SIG-M5 (cell line): ENCODE measurements at regions not wholly inside any gene's neighbourhood (a gene's known extent, or its start where the extent isn't known, plus 50 kb on each side); places are given as distances from the start of the nearest gene placed in this dataset.

ENCODE experiments used
- DNase-seq: peaks from one replicate; lab custom pipeline; 2025; lab: John Stamatoyannopoulos, UW

- DNase-seq, result no peak
Observed at GRCh38 chr5:107263387-107264018, 407.2 kb downstream of the EFNA5 start.

GRCh38 chr5:107257885-107258520, 412.7 kb downstream of the EFNA5 start:
- no peak for DNase-seq

GRCh38 chr5:107254902-107255234, 415.9 kb downstream of the EFNA5 start:
- DNase-seq, result no peak

- DNase-seq, result no peak
Observed at GRCh38 chr5:107254214-107254901, 416.4 kb downstream of the EFNA5 start.

- no peak for DNase-seq
Observed at GRCh38 chr5:107253246-107253645, 417.5 kb downstream of the EFNA5 start.

GRCh38 chr5:107251151-107251550, 419.6 kb downstream of the EFNA5 start:
- no peak for DNase-seq

GRCh38 chr5:107248066-107248695, 422.6 kb downstream of the EFNA5 start:
- no peak for DNase-seq

- no peak for DNase-seq
Observed at GRCh38 chr5:107247427-107247826, 423.3 kb downstream of the EFNA5 start.

GRCh38 chr5:107243220-107243579, 427.5 kb downstream of the EFNA5 start:
- DNase-seq, result no peak

- no peak for DNase-seq
Observed at GRCh38 chr5:107242411-107243219, 428.1 kb downstream of the EFNA5 start.

GRCh38 chr5:107241841-107242240, 428.9 kb downstream of the EFNA5 start:
- DNase-seq, result no peak

- DNase-seq, result no peak
Observed at GRCh38 chr5:107235167-107235566, 435.6 kb downstream of the EFNA5 start.

- no peak for DNase-seq
Observed at GRCh38 chr5:107232788-107233187, 437.9 kb downstream of the EFNA5 start.

- no peak for DNase-seq
Observed at GRCh38 chr5:107232293-107232692, 438.4 kb downstream of the EFNA5 start.

GRCh38 chr5:107231191-107231590, 439.5 kb downstream of the EFNA5 start:
- DNase-seq, result no peak

GRCh38 chr5:107230367-107230766, 440.4 kb downstream of the EFNA5 start:
- DNase-seq, result no peak

GRCh38 chr5:107228226-107228625, 442.5 kb downstream of the EFNA5 start:
- no peak for DNase-seq

GRCh38 chr5:107224272-107224671, 446.5 kb downstream of the EFNA5 start:
- no peak for DNase-seq

- DNase-seq, result no peak
Observed at GRCh38 chr5:107223066-107223465, 447.7 kb downstream of the EFNA5 start.

GRCh38 chr5:107219993-107220392, 450.7 kb downstream of the EFNA5 start:
- DNase-seq, result no peak

GRCh38 chr5:107218457-107219193, 452.1 kb downstream of the EFNA5 start:
- no peak for DNase-seq

- DNase-seq, result no peak
Observed at GRCh38 chr5:107217721-107218130, 453.0 kb downstream of the EFNA5 start.
